CD4-positive, alpha-beta T cell treated with Interleukin-21 for 1 hour (primary cell): ENCODE measurements at regions not wholly inside any gene's neighbourhood (a gene's known extent, or its start where the extent isn't known, plus 50 kb on each side); places are given as distances from the start of the nearest gene placed in this dataset.

ENCODE experiments used
- DNase-seq: peaks from one replicate; pipeline ENCODE4 v3.0.0-alpha.2; 2020

GRCh38 chr13:75910591-75910990, 274.5 kb downstream of the LMO7 start:
- no peak for DNase-seq
